Right ventricle myocardium superior (tissue), 1 donor: ENCODE measurements at regions not wholly inside any gene's neighbourhood (a gene's known extent, or its start where the extent isn't known, plus 50 kb on each side); places are given as distances from the start of the nearest gene placed in this dataset.
"Not testable (repeated sequence)": the region's sequence is repeated elsewhere in the genome, so short reads cannot be mapped to it uniquely, and the experiment has no call there.

Experiments used
- ATAC-seq: fragments of 200-7000 bp; cut with Tn5 transposase; one replicate; pipeline ENCODE4 v1.9.1; 2020; ENCODE audit warnings: mild to moderate bottlenecking; ENCODE audit not compliant: poor library complexity
- DNase-seq: peaks from one replicate; pipeline ENCODE4 v3.0.0-alpha.2; 2020
- intact Hi-C: fragments of 100-400 bp; cut with DNase I; formaldehyde crosslinking; loops from one replicate; pipeline ENCODE4 v1.11.2; 2022
- donor health status: DM: no; HTN: yes; CAD: no; lungs with severe emphysema.

DNA sequence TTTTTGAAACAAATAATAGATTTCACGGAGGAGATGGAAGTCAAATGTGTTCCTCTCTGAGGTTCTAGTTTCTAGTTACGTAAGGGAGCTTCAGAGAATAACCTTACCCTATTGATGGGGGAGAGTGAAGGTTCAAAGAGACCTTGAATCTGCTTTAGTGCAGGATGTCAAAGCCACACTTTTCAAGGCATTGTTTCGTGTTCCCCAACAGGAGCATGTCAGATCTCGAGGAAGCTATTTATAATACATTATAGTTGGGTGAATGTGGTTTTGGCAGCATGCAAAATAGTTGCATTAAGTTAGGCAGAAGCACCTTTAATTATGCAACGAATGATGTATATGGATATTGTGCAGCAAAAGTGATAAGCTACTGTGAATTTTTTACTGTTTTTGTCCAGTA lies 614.9 kb downstream of the SLC16A7 start:
- ATAC-seq (no peak), DNase-seq (no peak)
- intact Hi-C loops, result no loop called here

GRCh38 chr12:60211244-60211643 lies 615.4 kb downstream of the SLC16A7 start:
- intact Hi-C loops, result no loop called here
- ATAC-seq, result no peak

DNA sequence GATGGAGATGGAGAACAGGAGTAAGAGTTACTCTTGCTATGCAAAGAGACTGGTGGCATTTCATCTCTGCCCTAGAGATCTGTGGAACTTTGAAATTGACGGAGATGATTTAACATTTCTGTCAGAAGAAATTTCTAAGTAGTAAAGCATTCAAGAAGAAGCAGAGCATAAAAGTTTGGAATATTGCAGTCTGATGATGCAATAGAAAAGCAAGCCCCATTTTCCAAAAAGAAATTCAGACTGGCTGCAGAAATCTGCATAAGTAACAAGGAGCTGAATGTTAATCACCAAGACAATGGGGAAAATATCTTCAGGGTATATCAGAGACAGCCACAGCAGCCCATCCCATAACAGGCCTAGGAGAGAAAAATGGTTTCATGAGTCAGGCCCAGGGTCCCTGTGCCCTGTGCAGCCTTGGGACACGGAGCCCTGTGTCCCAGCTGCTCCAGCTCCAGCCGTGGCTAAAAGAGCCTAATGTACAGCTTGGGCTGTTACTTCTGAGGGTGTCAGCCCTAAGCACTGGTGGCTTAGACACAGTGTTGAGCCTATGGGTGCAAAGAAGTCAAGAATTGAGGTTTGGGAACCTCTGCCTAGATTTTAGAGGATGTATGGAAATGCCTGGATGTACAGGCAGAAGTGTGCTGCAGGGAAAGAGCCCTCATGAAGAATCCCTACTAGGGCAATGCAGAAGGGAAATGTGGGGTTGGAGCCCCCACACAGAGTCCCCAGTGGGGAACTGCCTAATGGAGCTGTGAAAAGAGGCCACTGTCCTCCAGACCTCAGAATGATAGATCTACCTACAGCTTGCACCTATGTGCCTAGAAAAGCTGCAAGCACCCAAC lies 616.6 kb downstream of the SLC16A7 start:
- ATAC-seq (no peak), DNase-seq (no peak)
- intact Hi-C loops, result no loop called here

More at GRCh38 chr12:60211244-60211643, 615.4 kb downstream of the SLC16A7 start:
- no peak for DNase-seq

- intact Hi-C loops, DNase-seq, ATAC-seq: not testable (repeated sequence)
These were observed 617.4 kb downstream of the SLC16A7 start for GRCh38 chr12:60213272-60213671.

GRCh38 chr12:60216226-60216625 lies 620.4 kb downstream of the SLC16A7 start:
- no peak for ATAC-seq
- intact Hi-C loops, result no loop called here
- DNase-seq, result no peak

GRCh38 chr12:60223242-60223641 lies 627.4 kb downstream of the SLC16A7 start:
- ATAC-seq (no peak), DNase-seq (no peak)
- intact Hi-C loops, result no loop called here

- ATAC-seq, result no peak
- no peak for DNase-seq
- intact Hi-C loops, result no loop called here
These were observed 629.6 kb downstream of the SLC16A7 start for GRCh38 chr12:60225216-60226000.

GRCh38 chr12:60227916-60228315 lies 632.1 kb downstream of the SLC16A7 start:
- DNase-seq, result no peak
- intact Hi-C loops, result no loop called here
- ATAC-seq, result no peak

DNA sequence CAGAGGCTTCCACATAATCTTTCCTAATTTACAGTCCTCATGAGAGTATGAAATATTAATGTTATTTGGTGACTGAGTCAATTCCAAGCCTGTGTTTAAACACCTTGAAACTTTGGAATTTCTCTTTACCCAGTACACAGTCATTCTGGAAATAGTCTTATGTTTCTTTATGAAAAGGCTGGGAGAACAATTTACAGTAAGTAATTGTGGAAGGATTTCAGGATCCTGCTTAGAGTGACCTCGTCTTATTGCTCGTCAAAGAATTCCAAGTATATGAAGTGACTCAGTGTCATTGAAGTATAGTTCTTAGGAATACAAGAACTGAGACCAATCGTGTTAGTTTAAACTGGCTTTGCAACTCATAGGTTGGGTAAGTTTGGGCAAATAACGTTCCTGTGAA lies 634.2 kb downstream of the SLC16A7 start:
- DNase-seq, result no peak
- intact Hi-C loops, result no loop called here
- no peak for ATAC-seq

GRCh38 chr12:60231303-60231702 lies 635.5 kb downstream of the SLC16A7 start:
- ATAC-seq (no peak), DNase-seq (no peak)
- intact Hi-C loops, result no loop called here

DNA sequence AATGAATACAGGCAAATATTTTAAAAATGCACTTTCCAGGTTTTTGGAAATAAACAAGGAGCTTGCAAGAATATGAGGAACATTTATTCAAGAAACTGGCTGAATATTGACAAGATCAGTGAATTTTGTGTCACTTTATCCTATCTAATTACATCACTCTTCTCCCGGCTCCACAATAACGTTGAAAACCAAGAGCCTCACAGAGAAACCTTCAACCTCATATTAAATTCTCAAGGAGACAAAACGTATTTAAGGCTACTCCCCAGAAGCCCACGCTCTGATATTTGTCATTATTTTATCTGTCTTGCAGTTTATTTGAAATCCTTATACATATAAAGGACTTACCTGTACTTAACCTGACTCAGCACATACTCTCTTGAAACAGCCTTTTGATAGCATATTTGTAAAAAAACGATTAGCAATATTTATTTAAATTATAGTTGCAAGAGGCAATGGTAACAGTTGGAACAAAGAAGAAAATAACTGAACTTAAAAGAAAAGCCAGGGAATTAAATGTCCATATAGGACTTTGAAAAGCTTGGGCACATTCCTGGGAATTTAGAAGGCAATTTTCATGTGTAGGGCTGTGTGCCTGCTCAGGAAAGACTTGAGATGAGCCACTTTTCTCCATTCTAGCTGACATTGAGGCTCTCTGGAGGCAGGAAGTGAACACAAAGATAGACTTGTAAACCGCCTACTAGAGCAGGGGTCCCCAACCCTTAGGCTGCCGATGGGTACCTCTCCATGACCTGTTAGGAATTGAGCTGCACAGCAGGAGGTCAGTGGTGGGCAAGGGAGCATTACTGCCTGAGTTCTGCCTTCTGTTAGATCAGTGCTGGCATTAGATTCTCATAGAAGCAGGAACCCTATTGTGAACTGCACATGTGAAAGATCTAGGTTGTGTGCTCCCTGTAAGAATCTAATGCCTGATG lies 636.4 kb downstream of the SLC16A7 start:
- ATAC-seq (no peak), DNase-seq (no peak)
- intact Hi-C loops, result no loop called here

- ATAC-seq, DNase-seq, intact Hi-C loops: not testable (repeated sequence)
These were observed 638.9 kb downstream of the SLC16A7 start for GRCh38 chr12:60234611-60235195.

DNA sequence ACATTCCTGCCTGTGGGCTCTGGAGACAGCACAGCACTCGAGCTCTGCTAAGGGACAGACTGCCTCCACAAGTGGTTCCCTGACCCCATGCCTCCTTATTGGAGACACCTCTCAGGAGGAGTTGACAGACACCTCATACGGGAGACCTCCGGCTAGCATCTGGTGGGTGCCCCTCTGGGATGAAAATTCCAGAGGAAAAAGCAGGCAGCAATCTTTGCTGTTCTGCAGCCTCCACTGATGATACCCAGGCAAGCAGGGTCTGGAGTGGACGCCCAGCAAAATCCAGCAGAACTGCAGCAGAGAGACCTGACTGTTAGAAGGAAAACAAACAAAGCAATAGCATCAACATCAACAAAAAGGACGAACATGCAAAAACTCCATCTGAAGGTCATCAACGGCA lies 639.4 kb downstream of the SLC16A7 start:
- ATAC-seq (no peak), DNase-seq (no peak)
- intact Hi-C loops, result no loop called here

DNA sequence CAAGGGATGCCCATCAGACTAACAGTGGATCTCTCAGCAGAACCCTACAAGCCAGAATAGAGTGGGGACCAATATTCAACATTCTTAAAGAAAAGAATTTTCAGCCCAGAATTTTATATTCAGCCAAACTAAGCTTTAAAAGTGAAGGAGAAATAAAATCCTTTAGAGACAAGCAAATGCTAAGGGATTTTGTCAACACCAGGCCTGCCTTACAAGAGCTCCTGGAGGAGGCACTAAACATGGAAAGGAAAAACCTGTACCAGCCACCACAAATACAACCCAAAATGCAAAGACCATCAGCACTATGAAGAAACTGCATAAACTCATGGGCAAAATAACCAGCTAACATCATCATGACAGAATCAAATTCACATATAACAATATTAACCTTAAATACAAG lies 640.6 kb downstream of the SLC16A7 start:
- ATAC-seq, intact Hi-C loops, DNase-seq: not testable (repeated sequence)

- intact Hi-C loops, result no loop called here
- no peak for DNase-seq
These were observed 645.1 kb downstream of the SLC16A7 start for GRCh38 chr12:60240891-60241290.

DNA sequence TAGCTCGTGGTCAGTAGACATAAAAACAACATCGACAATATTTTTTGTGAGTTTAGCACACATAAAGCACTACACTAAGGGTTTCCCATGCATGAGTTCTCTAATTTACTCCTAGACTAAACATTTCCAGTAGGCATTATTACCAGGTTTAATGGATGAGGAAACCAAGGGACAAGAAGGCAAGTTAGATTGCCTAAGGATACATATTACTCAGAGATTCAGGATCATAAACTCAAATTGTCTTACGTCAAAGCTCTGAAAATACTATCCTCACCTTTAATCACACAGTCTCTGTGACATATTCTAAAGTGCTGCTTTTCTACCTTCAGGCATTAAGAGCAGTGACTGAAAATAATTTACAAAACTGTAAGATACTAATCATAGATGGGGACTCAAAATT lies 655.3 kb downstream of the SLC16A7 start:
- ATAC-seq, result no peak
- intact Hi-C loops, result no loop called here

More at GRCh38 chr12:60240891-60241290, 645.1 kb downstream of the SLC16A7 start:
- no peak for ATAC-seq

GRCh38 chr12:60252359-60253096 lies 656.7 kb downstream of the SLC16A7 start:
- no peak for ATAC-seq
- DNase-seq, result no peak
- intact Hi-C loops, result no loop called here

More for the DNA sequence above, 655.3 kb downstream of the SLC16A7 start:
- no peak for DNase-seq

DNA sequence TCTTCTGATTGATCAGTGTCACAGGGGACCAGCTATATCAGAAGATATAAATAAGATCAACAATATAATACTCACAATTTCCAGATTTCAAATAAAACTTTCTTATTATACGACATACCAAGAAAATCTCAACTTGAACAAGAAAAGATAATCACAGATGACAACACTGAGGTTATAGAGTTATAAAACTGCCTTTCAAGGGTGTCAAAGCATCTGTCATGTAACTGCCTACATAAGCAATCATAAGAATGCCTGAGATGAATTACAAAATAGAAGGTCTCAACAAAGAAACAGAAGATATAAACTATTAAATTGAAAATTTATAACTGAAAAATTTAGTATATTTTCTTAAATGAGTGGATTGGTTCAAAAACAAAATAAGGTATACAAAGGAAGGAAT lies 659.2 kb downstream of the SLC16A7 start:
- intact Hi-C loops, result no loop called here
- DNase-seq (no peak), ATAC-seq (no peak)
